ENCODE measurements at regions not wholly inside any gene's neighbourhood (a gene's known extent, or its start where the extent isn't known, plus 50 kb on each side); places are given as distances from the start of the nearest gene placed in this dataset.
"Not testable (repeated sequence)": the region's sequence is repeated elsewhere in the genome, so short reads cannot be mapped to it uniquely, and the experiment has no call there.

DNA sequence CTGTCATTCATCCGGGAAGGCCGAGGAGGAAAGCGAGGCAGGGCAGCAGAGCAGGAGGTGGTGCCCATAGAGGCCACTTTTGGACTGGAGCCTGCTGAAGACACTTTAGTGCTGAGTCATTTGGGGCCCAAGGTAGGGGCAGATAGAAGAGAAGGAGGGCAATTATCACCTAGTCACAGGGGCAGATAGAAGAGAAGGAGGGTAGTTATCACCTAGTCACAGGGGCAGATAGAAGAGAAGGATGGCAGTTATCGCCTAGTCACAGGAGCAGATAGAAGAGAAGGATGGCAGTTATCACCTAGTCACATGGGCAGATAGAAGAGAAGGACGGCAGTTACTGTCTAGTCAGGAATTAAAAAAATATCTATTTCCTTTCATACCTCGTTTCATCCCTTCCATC is 1372.6 kb downstream of the FOXD4L5 start:
- not testable (repeated sequence) for DNase-seq (ENCODE audit: low spot score in 2 of 2); H3K4me3 Mint-ChIP-seq; H3K4me1 Mint-ChIP-seq; H3K36me3 Mint-ChIP-seq; ATAC-seq; H3K27ac Mint-ChIP-seq
- peaks cover 20% of the 10 kb centered on the region for H3K9me3 Mint-ChIP-seq

DNA sequence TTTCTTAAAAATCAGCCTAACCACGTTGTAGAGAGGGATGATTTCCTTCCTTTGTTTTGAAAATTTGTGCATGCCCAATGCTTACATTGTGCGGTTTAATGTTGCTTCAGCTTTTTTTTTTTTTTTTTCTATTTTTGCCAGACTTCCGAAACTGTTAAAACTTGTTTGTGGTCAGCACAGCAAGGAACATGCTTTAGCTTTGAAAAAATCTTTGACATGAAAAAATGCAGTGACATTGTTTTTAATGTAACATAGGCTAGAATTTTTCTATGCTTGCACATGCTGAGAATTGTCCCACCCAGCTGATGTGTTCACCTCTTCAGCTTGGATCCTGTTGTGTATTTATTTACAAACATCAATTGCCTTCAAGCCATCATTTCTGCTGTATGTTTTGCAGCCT is 1375.9 kb downstream of the FOXD4L5 start:
- not testable (repeated sequence) for ATAC-seq; H3K27ac Mint-ChIP-seq; H3K36me3 Mint-ChIP-seq; DNase-seq (ENCODE audit: low spot score in 2 of 2); H3K4me3 Mint-ChIP-seq; H3K4me1 Mint-ChIP-seq
- peaks cover 18% of the 10 kb centered on the region for H3K9me3 Mint-ChIP-seq

- not testable (repeated sequence) for H3K4me3 Mint-ChIP-seq; H3K4me1 Mint-ChIP-seq; H3K36me3 Mint-ChIP-seq; DNase-seq (ENCODE audit: low spot score in 2 of 2); H3K27ac Mint-ChIP-seq; ATAC-seq
- peaks cover 14% of the 10 kb centered on the region for H3K9me3 Mint-ChIP-seq
These were observed 1385.3 kb downstream of the FOXD4L5 start for GRCh38 chr9:63899637-63900190.

DNA sequence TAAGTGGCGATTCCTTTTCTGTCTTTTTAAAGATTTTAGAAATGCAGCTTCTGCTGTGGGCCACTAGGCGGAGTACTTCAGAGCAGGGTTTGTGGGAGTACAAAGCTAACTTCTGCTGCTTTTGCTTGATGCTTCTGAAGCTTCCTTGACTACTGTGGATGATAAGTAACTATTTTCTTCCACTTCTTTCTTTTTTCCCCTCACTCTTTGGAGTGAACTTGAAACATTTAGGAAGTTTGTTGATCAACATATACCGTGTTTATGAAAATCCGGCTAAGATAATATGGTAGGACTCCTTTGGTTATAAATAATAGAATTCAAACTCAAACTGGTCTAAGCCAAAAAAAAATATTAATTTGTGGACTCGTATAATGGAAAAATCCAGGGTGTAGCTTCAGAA is 1403.6 kb downstream of the FOXD4L5 start:
- DNase-seq (ENCODE audit: low spot score in 2 of 2); ATAC-seq; H3K27ac Mint-ChIP-seq; H3K4me3 Mint-ChIP-seq; H3K9me3 Mint-ChIP-seq; H3K36me3 Mint-ChIP-seq; H3K4me1 Mint-ChIP-seq: not testable (repeated sequence)

- not testable (repeated sequence) for ATAC-seq; H3K4me3 Mint-ChIP-seq; H3K27ac Mint-ChIP-seq; H3K36me3 Mint-ChIP-seq; H3K9me3 Mint-ChIP-seq; H3K4me1 Mint-ChIP-seq; DNase-seq (ENCODE audit: low spot score in 2 of 2)
These were observed 1408.6 kb downstream of the FOXD4L5 start for GRCh38 chr9:63876380-63876779.

- H3K4me3 Mint-ChIP-seq = peak overlapping the region; percentile 54
- no peaks in the 10 kb centered on the region for H3K4me1 Mint-ChIP-seq
- peaks cover 11% of the 10 kb centered on the region for H3K9me3 Mint-ChIP-seq
- no peak overlapping the region for H3K27ac Mint-ChIP-seq
- peak; percentile 64 for ATAC-seq
- peak in 1 of 2 donors; percentile 76 for DNase-seq (ENCODE audit: low spot score in 2 of 2)
- no peaks in the 10 kb centered on the region for H3K36me3 Mint-ChIP-seq
These were observed 1425.4 kb downstream of the FOXD4L5 start for GRCh38 chr9:63859475-63860215.

GRCh38 chr9:63859090-63859474 is 1425.9 kb downstream of the FOXD4L5 start:
- Mint-ChIP-seq H3K4me3 (peak overlapping the region; percentile 54), H3K9me3 (peaks cover 11% of the 10 kb centered on the region)
- not testable (repeated sequence) for DNase-seq (ENCODE audit: low spot score in 2 of 2); H3K4me1 Mint-ChIP-seq; H3K36me3 Mint-ChIP-seq; ATAC-seq; H3K27ac Mint-ChIP-seq

DNA sequence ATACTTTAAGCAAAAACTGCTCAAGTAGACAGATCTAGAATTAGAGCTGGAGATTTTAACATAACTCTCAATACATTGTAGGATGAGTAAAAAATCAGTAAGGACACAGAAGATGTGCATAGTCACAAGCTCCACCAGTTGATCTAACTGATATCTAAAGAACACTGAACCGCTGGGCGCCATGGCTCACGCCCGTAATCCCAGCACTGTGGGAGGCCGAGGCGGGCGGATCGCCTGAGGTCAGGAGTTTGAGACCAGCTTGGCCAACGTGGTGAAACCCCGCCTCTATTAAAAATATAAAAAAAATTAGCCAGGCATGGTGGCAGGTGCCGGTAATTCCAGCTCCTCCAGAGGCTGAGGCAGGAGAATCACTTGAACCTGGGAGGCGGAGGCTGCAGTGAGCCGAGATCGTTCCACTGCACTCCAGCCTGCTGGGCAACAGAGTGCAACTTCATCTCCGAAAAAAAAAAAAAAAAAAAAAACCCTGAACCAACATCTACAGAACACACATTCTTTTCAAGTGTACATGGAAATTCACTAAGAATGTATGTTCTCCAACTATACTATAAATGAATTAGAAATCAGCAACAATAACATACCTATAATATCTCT is 1431.8 kb downstream of the FOXD4L5 start:
- not testable (repeated sequence) for H3K4me1 Mint-ChIP-seq; H3K27ac Mint-ChIP-seq; ATAC-seq; H3K9me3 Mint-ChIP-seq; DNase-seq (ENCODE audit: low spot score in 2 of 2); H3K36me3 Mint-ChIP-seq; H3K4me3 Mint-ChIP-seq

- ATAC-seq; H3K4me3 Mint-ChIP-seq; H3K36me3 Mint-ChIP-seq; DNase-seq (ENCODE audit: low spot score in 2 of 2); H3K9me3 Mint-ChIP-seq; H3K27ac Mint-ChIP-seq: not testable (repeated sequence)
- H3K4me1 Mint-ChIP-seq = peaks cover 11% of the 10 kb centered on the region
These were observed 1460.2 kb downstream of the FOXD4L5 start for GRCh38 chr9:63824804-63825203.

DNA sequence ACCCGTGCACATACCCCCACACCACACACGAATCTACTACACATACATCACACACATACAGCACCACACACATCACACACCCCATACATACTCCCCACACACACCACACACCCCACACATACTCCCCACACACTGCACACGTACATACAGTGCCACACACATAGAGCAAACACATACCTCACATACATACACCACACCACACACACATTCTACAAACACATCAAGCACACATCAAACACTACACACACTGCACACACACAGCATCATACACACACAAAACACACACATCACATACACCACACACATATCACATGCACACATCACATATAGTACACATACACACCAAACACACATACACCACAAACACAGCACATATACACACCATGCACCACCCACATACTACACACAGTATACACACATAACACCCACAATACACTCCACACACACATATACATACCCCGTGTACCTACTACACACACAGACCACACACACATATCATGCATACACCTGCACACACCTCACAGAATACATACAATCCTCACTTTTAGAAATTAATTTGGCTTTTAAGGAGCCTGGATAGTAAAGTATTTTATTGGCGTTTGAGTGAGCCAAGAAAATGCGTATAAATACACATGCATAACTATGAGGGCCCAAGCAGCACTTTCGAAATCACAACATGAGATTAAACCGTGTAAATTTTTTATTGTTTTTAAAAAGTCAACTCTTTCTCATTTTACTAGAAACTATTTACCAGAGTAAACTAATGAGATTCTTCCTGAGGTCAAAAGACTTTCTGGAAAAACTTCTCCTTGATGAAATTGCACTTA is 1461.4 kb downstream of the FOXD4L5 start:
- not testable (repeated sequence) for H3K27ac Mint-ChIP-seq; H3K9me3 Mint-ChIP-seq; H3K36me3 Mint-ChIP-seq; DNase-seq (ENCODE audit: low spot score in 2 of 2); H3K4me3 Mint-ChIP-seq
- peaks cover 11% of the 10 kb centered on the region for H3K4me1 Mint-ChIP-seq
- ATAC-seq = peak; percentile 78

DNA sequence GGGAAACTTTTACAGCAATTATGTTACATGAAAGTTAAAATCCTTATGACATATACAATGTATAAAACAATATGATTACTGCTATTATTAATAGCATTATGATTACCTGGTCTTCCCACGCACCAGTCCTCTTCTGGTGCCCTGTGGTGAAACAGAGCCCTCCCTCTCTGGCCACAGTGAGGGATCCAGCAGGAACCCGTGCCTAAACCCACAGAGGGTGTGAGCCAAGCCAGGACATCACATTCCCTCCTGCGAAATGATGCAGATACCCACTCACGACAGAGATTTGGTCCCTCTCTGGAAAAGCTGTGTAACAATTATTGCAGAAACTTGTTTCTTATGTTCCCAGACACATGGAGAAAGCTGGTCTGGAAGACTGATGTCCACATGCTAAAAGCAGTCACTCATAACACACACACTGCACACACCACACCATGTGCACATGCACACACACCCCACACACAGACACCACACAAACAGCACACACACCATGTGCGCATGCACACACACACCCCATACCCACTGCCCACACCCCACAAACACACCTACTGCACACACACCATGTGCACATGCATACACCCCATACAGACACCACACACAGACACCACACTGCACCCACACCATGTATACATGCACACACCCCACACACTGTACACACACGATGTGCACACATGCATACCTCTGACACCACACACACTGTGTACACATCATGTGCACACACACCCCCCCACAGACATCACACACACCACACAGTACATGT is 1462.2 kb downstream of the FOXD4L5 start:
- H3K4me1 Mint-ChIP-seq = peaks cover 17% of the 10 kb centered on the region
- not testable (repeated sequence) for H3K4me3 Mint-ChIP-seq; ATAC-seq; H3K9me3 Mint-ChIP-seq; H3K36me3 Mint-ChIP-seq; DNase-seq (ENCODE audit: low spot score in 2 of 2); H3K27ac Mint-ChIP-seq

GRCh38 chr9:63821293-63821692 is 1463.7 kb downstream of the FOXD4L5 start:
- DNase-seq (ENCODE audit: low spot score in 2 of 2); H3K27ac Mint-ChIP-seq; H3K9me3 Mint-ChIP-seq; ATAC-seq; H3K4me3 Mint-ChIP-seq: not testable (repeated sequence)
- Mint-ChIP-seq H3K36me3 (peaks cover 18% of the 10 kb centered on the region), H3K4me1 (peaks cover 29% of the 10 kb centered on the region)

- peaks cover 18% of the 10 kb centered on the region for H3K36me3 Mint-ChIP-seq
- H3K4me1 Mint-ChIP-seq = peaks cover 29% of the 10 kb centered on the region
- not testable (repeated sequence) for H3K9me3 Mint-ChIP-seq
These were observed 1464.1 kb downstream of the FOXD4L5 start for GRCh38 chr9:63820882-63821281.

GRCh38 chr9:63820383-63820782 is 1464.6 kb downstream of the FOXD4L5 start:
- not testable (repeated sequence) for H3K27ac Mint-ChIP-seq; H3K4me3 Mint-ChIP-seq; DNase-seq (ENCODE audit: low spot score in 2 of 2); ATAC-seq
- Mint-ChIP-seq H3K36me3 (peaks cover 18% of the 10 kb centered on the region), H3K9me3 (peaks cover 10% of the 10 kb centered on the region), H3K4me1 (peaks cover 29% of the 10 kb centered on the region)

More at GRCh38 chr9:63820882-63821281, 1464.1 kb downstream of the FOXD4L5 start:
- H3K4me3 Mint-ChIP-seq; H3K27ac Mint-ChIP-seq; DNase-seq (ENCODE audit: low spot score in 2 of 2); ATAC-seq: not testable (repeated sequence)
